Keratinocyte (primary cell): ENCODE measurements at regions not wholly inside any gene's neighbourhood (a gene's known extent, or its start where the extent isn't known, plus 50 kb on each side); places are given as distances from the start of the nearest gene placed in this dataset.

Experiments used
- DNase-seq: peaks from one replicate; pipeline ENCODE4 v3.0.0-alpha.2; 2011; ENCODE audit warnings: low read depth, missing footprints, low spot score
- FAIRE-seq: peaks from 2 replicates; lab custom pipeline; 2011; peaks lifted over from hg19 to GRCh38; lab: Jason Lieb, UNC
- H2AFZ ChIP-seq: 2 replicates; pipeline ENCODE4 v1.6.0; 2012; ENCODE audit warnings: low read length, control low read depth, inconsistent platforms; ENCODE audit not compliant: control insufficient read depth
- H3K27ac ChIP-seq: 2 replicates; pipeline ENCODE4 v1.5.1; 2011; ENCODE audit warnings: low read length; ENCODE audit not compliant: control insufficient read depth, insufficient read depth
- H3K27me3 ChIP-seq: 3 replicates; pipeline ENCODE4 v1.6.0; 2011; ENCODE audit warnings: low read length; ENCODE audit not compliant: control insufficient read depth, insufficient read depth; ENCODE audit errors: extremely low read depth
- H3K36me3 ChIP-seq, 2 experiments: 2 replicates in 1 of 2; 3 replicates in 1 of 2; pipeline ENCODE4 v1.5.1; 2011; ENCODE audit warnings: low read length in 2 of 2, mild to moderate bottlenecking in 1 of 2; ENCODE audit not compliant: control insufficient read depth in 2 of 2, insufficient read depth in 2 of 2; ENCODE audit errors: extremely low read depth in 1 of 2
- H3K4me1 ChIP-seq: 3 replicates; pipeline ENCODE4 v1.5.1; 2011; ENCODE audit warnings: low read length; ENCODE audit not compliant: control insufficient read depth, insufficient read depth; ENCODE audit errors: extremely low read depth
- H3K4me2 ChIP-seq: 3 replicates; pipeline ENCODE4 v1.6.0; 2011; ENCODE audit warnings: low read depth, low read length; ENCODE audit not compliant: control insufficient read depth, insufficient read depth; ENCODE audit errors: extremely low read depth
- H3K4me3 ChIP-seq, 3 experiments: fragments of 200-600 bp in 1 of 3; sonication (generic) in 1 of 3; 2 replicates in 2 of 3; 3 replicates in 1 of 3; pipeline ENCODE4 v1.5.1; 2011 to 2016; ENCODE audit warnings: low read length in 3 of 3, mild to moderate bottlenecking in 3 of 3, control low read depth in 2 of 3, inconsistent platforms in 1 of 3, low read depth in 1 of 3, mixed read lengths in 1 of 3, mixed run types in 1 of 3, moderate library complexity in 1 of 3; ENCODE audit not compliant: control insufficient read depth in 2 of 3, insufficient read depth in 2 of 3; ENCODE audit errors: extremely low read depth in 1 of 3
- H3K79me2 ChIP-seq: 2 replicates; pipeline ENCODE4 v1.6.0; 2012; ENCODE audit warnings: low read length; ENCODE audit not compliant: control insufficient read depth, insufficient read depth
- H3K9ac ChIP-seq: 3 replicates; pipeline ENCODE4 v1.6.0; 2011; ENCODE audit warnings: low read length; ENCODE audit not compliant: control insufficient read depth, insufficient read depth; ENCODE audit errors: extremely low read depth
- H3K9me1 ChIP-seq: 3 replicates; pipeline ENCODE4 v1.6.0; 2011; ENCODE audit warnings: low read length; ENCODE audit not compliant: control insufficient read depth, insufficient read depth; ENCODE audit errors: extremely low read depth
- H3K9me3 ChIP-seq: 2 replicates; pipeline ENCODE4 v1.5.1; 2012; ENCODE audit warnings: low read depth, low read length; ENCODE audit not compliant: control insufficient read depth
- H4K20me1 ChIP-seq: 3 replicates; pipeline ENCODE4 v1.6.0; 2011; ENCODE audit warnings: low read length; ENCODE audit not compliant: control insufficient read depth, insufficient read depth; ENCODE audit errors: extremely low read depth
- CTCF ChIP-seq, 3 experiments: IDR thresholded peaks in 1 of 3; conservative IDR thresholded peaks in 1 of 3; optimal IDR thresholded peaks in 1 of 3; 2 replicates in 2 of 3; 3 replicates in 1 of 3; pipeline versions ENCODE3 to v1.5.1; 2011; ENCODE audit warnings: low read length in 3 of 3, mild to moderate bottlenecking in 3 of 3, moderate library complexity in 2 of 3, control low read depth in 1 of 3, inconsistent platforms in 1 of 3; ENCODE audit not compliant: insufficient read depth in 2 of 3; ENCODE audit errors: extremely low read depth in 1 of 3
- EZH2 ChIP-seq: IDR thresholded peaks from one replicate; pipeline ENCODE4 v1.6.1; 2012; ENCODE audit warnings: inconsistent platforms, mild to moderate bottlenecking, low read length, moderate library complexity
- dilution Hi-C: fragments of 300-500 bp; cut with MboI; formaldehyde crosslinking; loops from one replicate; pipeline ENCODE4 v1.7.0; 2020; ENCODE audit warnings: low sequenced_read_pairs; ENCODE audit not compliant: extremely low pct_ligation_motif_present

DNA sequence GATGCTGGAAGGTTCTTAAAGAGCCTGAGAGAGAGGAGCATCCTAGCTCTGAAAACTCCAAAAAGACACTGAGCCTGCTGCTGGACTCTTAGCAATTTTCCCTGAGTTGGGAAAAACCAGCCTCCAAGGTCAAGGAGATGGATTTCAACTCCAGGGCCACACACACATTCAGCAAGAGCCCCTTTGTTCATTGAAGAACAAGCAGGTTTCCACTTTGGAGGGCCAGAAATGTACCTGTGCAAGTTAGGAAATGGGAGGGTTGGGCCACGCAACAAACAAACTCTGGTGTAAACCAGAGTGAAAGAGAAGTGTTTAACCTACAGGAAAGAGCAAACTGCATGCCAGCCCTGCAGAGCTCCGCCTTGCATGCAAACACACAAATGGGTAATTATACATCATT, 264.8 kb upstream of the RPL38 start:
- Histone ChIP-seq H3K27me3 (peaks cover 5% of the 10 kb centered on the region), H3K36me3 (no peaks in the 10 kb centered on the region), H3K4me2 (no peak overlapping the region), H3K9me1 (no peaks in the 10 kb centered on the region), H3K9ac (no peak overlapping the region), H3K4me1 (no peaks in the 10 kb centered on the region), H3K9me3 (no peaks in the 10 kb centered on the region), H3K27ac (no peak overlapping the region), H4K20me1 (no peaks in the 10 kb centered on the region), H3K4me3 (no peak overlapping the region), H2AFZ (no peak overlapping the region), H3K79me2 (no peaks in the 10 kb centered on the region)
- no peak for DNase-seq
- no peak for TF ChIP-seq CTCF (optimal IDR thresholded peaks at IDR 0.05 in 1 of 3, IDR thresholded peaks at IDR 0.05 in 1 of 3, conservative IDR thresholded peaks at IDR 0.05 in 1 of 3; ENCODE audit: extremely low read depth in 1 of 3, insufficient read depth in 2 of 3, low read length in 3 of 3)
- TF ChIP-seq EZH2: no peak
- dilution Hi-C loops: no loop called here
- no peak for FAIRE-seq

DNA sequence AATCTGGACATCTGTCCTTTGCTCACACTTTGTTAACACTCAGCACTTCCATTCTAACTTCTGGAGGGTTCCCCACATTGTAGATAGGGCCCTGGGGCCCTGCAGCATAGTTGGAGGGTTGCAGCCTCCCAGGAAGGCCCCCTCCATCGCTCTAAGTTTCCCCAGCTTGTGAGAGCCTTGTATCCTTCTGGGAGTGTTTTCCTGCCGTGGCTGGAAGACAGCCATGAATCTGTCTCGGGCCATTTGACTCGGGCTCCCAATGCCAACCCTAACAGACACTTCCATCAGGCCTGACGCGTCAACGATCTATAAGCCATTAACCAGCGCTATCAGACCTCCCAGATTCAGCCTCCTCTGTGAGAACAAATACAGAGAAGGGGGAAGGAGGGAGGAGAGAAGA, 263.7 kb upstream of the RPL38 start:
- H3K27ac ChIP-seq: no peak overlapping the region
- H3K4me2 ChIP-seq: no peak overlapping the region
- no peaks in the 10 kb centered on the region for H3K9me1 ChIP-seq
- no peaks in the 10 kb centered on the region for H3K79me2 ChIP-seq
- dilution Hi-C loops: no loop called here
- peaks cover 2% of the 10 kb centered on the region for H3K27me3 ChIP-seq
- no peak overlapping the region for H3K9ac ChIP-seq
- no peaks in the 10 kb centered on the region for H4K20me1 ChIP-seq
- no peaks in the 10 kb centered on the region for H3K4me1 ChIP-seq
- DNase-seq (no peak), FAIRE-seq (no peak)
- no peaks in the 10 kb centered on the region for H3K9me3 ChIP-seq
- H3K36me3 ChIP-seq: no peaks in the 10 kb centered on the region
- H2AFZ ChIP-seq: no peak overlapping the region
- no peak for TF ChIP-seq CTCF (optimal IDR thresholded peaks at IDR 0.05 in 1 of 3, IDR thresholded peaks at IDR 0.05 in 1 of 3, conservative IDR thresholded peaks at IDR 0.05 in 1 of 3; ENCODE audit: extremely low read depth in 1 of 3, insufficient read depth in 2 of 3, low read length in 3 of 3)
- TF ChIP-seq EZH2: no peak
- no peak overlapping the region for H3K4me3 ChIP-seq
